ENCODE measurements at regions not wholly inside any gene's neighbourhood (a gene's known extent, or its start where the extent isn't known, plus 50 kb on each side); places are given as distances from the start of the nearest gene placed in this dataset.

DNA sequence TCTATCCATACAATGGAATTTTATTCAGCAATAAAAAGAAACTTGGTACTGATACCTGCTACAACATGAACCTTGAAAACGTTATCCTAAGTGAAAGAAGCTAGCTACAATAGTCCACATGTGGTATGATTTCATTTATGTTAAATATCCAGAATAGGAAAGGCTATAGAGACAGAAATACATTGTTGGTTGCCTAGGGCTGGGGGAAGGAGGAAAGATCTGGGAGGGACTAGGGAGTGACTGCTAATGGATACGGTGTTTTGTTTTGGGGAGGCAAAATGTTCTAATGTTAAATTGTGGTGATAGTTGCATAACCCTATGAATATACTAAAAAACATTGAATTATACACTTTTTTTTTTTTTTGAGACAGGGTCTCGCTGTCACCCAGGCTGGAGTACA, 141.1 kb upstream of the ARX start:
- WGBS, 2 donors (ENCODE audit: low coverage in 1 of 2), result 62% methylated on average over 3 of the region's 3 CpGs; no CpG with 5 or more reads in 1 of the 2 donors
- TF ChIP-seq EP300 (IDR thresholded peaks at IDR 0.05; ENCODE audit: low read depth) (no peak), POLR2A (IDR thresholded peaks at IDR 0.05) (no peak), POLR2AphosphoS5 (IDR thresholded peaks at IDR 0.05) (no peak)
- TF ChIP-seq, protein P1, sequence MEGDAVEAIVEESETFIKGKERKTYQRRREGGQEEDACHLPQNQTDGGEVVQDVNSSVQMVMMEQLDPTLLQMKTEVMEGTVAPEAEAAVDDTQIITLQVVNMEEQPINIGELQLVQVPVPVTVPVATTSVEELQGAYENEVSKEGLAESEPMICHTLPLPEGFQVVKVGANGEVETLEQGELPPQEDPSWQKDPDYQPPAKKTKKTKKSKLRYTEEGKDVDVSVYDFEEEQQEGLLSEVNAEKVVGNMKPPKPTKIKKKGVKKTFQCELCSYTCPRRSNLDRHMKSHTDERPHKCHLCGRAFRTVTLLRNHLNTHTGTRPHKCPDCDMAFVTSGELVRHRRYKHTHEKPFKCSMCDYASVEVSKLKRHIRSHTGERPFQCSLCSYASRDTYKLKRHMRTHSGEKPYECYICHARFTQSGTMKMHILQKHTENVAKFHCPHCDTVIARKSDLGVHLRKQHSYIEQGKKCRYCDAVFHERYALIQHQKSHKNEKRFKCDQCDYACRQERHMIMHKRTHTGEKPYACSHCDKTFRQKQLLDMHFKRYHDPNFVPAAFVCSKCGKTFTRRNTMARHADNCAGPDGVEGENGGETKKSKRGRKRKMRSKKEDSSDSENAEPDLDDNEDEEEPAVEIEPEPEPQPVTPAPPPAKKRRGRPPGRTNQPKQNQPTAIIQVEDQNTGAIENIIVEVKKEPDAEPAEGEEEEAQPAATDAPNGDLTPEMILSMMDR (IDR thresholded peaks at IDR 0.05), result no peak
- H3K9me3 ChIP-seq, result no peaks in the 10 kb centered on the region
- H3K4me3 ChIP-seq, result no peak overlapping the region
- in situ Hi-C loops (cut with MboI; ENCODE audit: low pct_ligation_motif_present in 1 of 4, low pct_unique_long_range_greater_than_20kb in 1 of 4, low sequenced_read_pairs in 3 of 4) (no loop called here), intact Hi-C loops (cut with DNase I; ENCODE audit: low total_unique reads) (no loop called here)
- DNase-seq, result no peak
- no peaks in the 10 kb centered on the region for H3K27me3 ChIP-seq
- no peaks in the 10 kb centered on the region for H3K4me1 ChIP-seq
- H3K27ac ChIP-seq, result no peak overlapping the region
- no peaks in the 10 kb centered on the region for H3K36me3 ChIP-seq

DNA sequence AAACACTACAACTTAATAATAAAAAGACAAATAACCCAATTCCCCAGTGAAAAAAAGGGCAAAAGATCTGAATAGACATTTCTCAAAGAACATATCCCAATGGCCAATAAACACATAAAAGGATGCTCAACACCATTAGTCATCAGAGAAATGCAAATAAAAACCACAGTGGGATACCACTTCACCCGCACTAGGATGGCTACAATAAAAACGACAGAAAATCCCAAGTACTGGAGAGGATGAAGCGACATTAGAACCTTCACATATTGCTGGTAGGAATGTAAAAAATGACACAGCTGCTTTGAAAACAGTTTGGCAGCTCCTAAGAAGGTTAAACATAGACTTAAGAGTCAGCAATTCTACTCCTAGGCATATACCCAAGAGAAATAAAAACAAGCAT, 140.6 kb upstream of the ARX start:
- no peak overlapping the region for H3K4me3 ChIP-seq
- no peak for TF ChIP-seq POLR2AphosphoS5 (IDR thresholded peaks at IDR 0.05)
- no peak for TF ChIP-seq EP300 (IDR thresholded peaks at IDR 0.05; ENCODE audit: low read depth)
- no peak for TF ChIP-seq POLR2A (IDR thresholded peaks at IDR 0.05)
- TF ChIP-seq, protein P1 (IDR thresholded peaks at IDR 0.05), result no peak
- in situ Hi-C loops (cut with MboI; ENCODE audit: low pct_ligation_motif_present in 1 of 4, low pct_unique_long_range_greater_than_20kb in 1 of 4, low sequenced_read_pairs in 3 of 4), result no loop called here
- H3K9me3 ChIP-seq, result no peaks in the 10 kb centered on the region
- intact Hi-C loops (cut with DNase I; ENCODE audit: low total_unique reads), result no loop called here
- no peaks in the 10 kb centered on the region for H3K27me3 ChIP-seq
- no peak for DNase-seq
- no peaks in the 10 kb centered on the region for H3K4me1 ChIP-seq
- no peak overlapping the region for H3K27ac ChIP-seq
- H3K36me3 ChIP-seq, result no peaks in the 10 kb centered on the region
- 25 to 100% methylated on average over 1 to 3 of the region's 3 CpGs for WGBS, 2 donors (ENCODE audit: low coverage in 1 of 2)

DNA sequence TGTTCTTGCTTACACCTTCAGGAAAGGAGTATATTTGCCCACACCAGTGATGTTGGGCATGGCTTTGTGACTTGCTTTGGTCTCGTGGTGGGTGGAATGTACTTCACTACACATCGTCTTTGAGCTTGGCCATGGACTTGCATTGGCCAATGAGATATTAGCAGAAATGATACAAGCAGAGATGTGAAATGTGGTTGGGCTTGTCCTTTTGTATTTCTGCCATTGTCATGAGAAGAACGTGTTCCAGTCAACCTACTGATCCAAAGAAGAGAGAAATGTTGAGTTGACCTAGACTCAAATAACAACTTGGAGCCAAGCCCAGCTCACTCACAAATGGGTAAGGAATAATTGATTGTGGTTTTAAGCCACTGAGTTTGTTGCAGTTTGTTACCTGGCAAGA, 138.4 kb upstream of the ARX start:
- no peak for DNase-seq
- Histone ChIP-seq H3K36me3 (no peaks in the 10 kb centered on the region), H3K27me3 (no peaks in the 10 kb centered on the region), H3K9me3 (no peaks in the 10 kb centered on the region), H3K4me1 (no peaks in the 10 kb centered on the region), H3K27ac (no peak overlapping the region), H3K4me3 (no peak overlapping the region)
- intact Hi-C loops (cut with DNase I; ENCODE audit: low total_unique reads) (no loop called here), in situ Hi-C loops (cut with MboI; ENCODE audit: low pct_ligation_motif_present in 1 of 4, low pct_unique_long_range_greater_than_20kb in 1 of 4, low sequenced_read_pairs in 3 of 4) (no loop called here)
- TF ChIP-seq POLR2A (IDR thresholded peaks at IDR 0.05) (no peak), POLR2AphosphoS5 (IDR thresholded peaks at IDR 0.05) (no peak), EP300 (IDR thresholded peaks at IDR 0.05; ENCODE audit: low read depth) (no peak)
- TF ChIP-seq, protein P1 (IDR thresholded peaks at IDR 0.05), result no peak
- 68% methylated on average over 3 of the region's 3 CpGs; no CpG with 5 or more reads in 1 of the 2 donors for WGBS, 2 donors (ENCODE audit: low coverage in 1 of 2)

DNA sequence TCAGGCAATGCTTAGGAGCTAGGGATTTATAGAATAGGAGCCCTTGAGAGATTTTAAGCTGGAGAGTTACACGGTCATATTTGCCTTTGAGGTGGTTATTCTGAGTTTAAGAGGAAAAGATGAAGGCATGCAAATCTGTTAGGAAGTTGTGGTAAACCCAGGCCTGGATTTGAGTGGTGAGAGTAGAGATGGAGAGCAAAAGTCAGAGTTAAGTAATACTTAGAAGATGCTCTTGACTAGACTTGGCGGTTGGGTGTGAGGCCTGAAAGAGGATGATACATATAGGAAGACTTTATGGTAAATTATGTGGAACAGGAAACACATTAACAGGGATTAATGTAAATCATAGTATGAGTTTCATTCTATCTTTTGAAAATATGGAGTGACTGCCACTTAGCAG, 136.0 kb upstream of the ARX start:
- TF ChIP-seq EP300 (IDR thresholded peaks at IDR 0.05; ENCODE audit: low read depth) (no peak), POLR2AphosphoS5 (IDR thresholded peaks at IDR 0.05) (no peak), POLR2A (IDR thresholded peaks at IDR 0.05) (no peak)
- TF ChIP-seq, protein P1 (IDR thresholded peaks at IDR 0.05), result no peak
- in situ Hi-C loops (cut with MboI; ENCODE audit: low pct_ligation_motif_present in 1 of 4, low pct_unique_long_range_greater_than_20kb in 1 of 4, low sequenced_read_pairs in 3 of 4) (no loop called here), intact Hi-C loops (cut with DNase I; ENCODE audit: low total_unique reads) (no loop called here)
- no peak for DNase-seq
- WGBS, 2 donors (ENCODE audit: low coverage in 1 of 2), result 72% methylated on average over 2 of the region's 2 CpGs; no CpG with 5 or more reads in 1 of the 2 donors
- no peak overlapping the region for H3K4me3 ChIP-seq
- H3K9me3 ChIP-seq, result no peaks in the 10 kb centered on the region
- no peaks in the 10 kb centered on the region for H3K36me3 ChIP-seq
- H3K27ac ChIP-seq, result no peak overlapping the region
- no peaks in the 10 kb centered on the region for H3K27me3 ChIP-seq
- H3K4me1 ChIP-seq, result no peaks in the 10 kb centered on the region

Data from transverse colon (tissue), 4 donors.